K562 (cell line): ENCODE measurements at regions not wholly inside any gene's neighbourhood (a gene's known extent, or its start where the extent isn't known, plus 50 kb on each side); places are given as distances from the start of the nearest gene placed in this dataset.

Source experiments
- ATAC-seq: fragments of 200-7000 bp; cut with Tn5 transposase; 3 replicates; pipeline ENCODE4 v1.9.1; 2020; ENCODE audit warnings: moderate library complexity
- BruUV-seq: library from RNA; stranded (reverse); fragments of 400-500 nt; replicated peaks from 2 replicates; lab custom pipeline; 2021; lab: Mats Ljungman, UMichigan
- CTCF ChIA-PET: fragments of 300-600 bp; formaldehyde crosslinking; extraction: SDS; loops from one replicate; lab custom pipeline; 2021; ENCODE audit warnings: low intra/inter-chr PET ratio; lab: Yijun Ruan, JAX
- POLR2A ChIA-PET: fragments of 300-600, 350-650 bp; sonication (Branson Sonifier 250); formaldehyde crosslinking; extraction: SDS; loops from one replicate; lab custom pipeline; 2021; ENCODE audit warnings: antibody characterized with exemption, inconsistent platforms; lab: Yijun Ruan, JAX
- DNase-seq, 4 experiments: peaks; one replicate each; pipeline versions ENCODE4 v3.0.0 to v3.0.0-alpha.2; 2011 to 2018; ENCODE audit warnings: low spot score in 3 of 4, mixed read lengths in 3 of 4; ENCODE audit errors: extremely low read depth in 1 of 4
- FAIRE-seq: peaks from 2 replicates; lab custom pipeline; 2011; peaks lifted over from hg19 to GRCh38; lab: Jason Lieb, UNC
- H2AFZ ChIP-seq: 2 replicates; pipeline ENCODE4 v1.6.0; 2011; ENCODE audit warnings: low read depth, low read length, control low read depth, inconsistent platforms
- H3K27ac ChIP-seq: fragments of 200-600 bp; 3 replicates; pipeline ENCODE4 v1.8.0; 2011; ENCODE audit warnings: low read depth, mild to moderate bottlenecking, control low read depth, inconsistent platforms, low read length, moderate library complexity, mixed read lengths; ENCODE audit errors: extremely low read depth
- H3K27me3 ChIP-seq, 2 experiments: fragments of 300-600 bp in 1 of 2; 2 replicates in 1 of 2; 3 replicates in 1 of 2; pipeline versions ENCODE4 v1.6.0 to v1.8.0; 2011; ENCODE audit warnings: inconsistent platforms in 2 of 2, low read length in 2 of 2, mild to moderate bottlenecking in 1 of 2, mixed read lengths in 1 of 2, moderate library complexity in 1 of 2; ENCODE audit not compliant: control insufficient read depth in 2 of 2, insufficient read depth in 2 of 2
- H3K36me3 ChIP-seq: fragments of 300-600 bp; 3 replicates; pipeline ENCODE4 v1.8.0; 2011; ENCODE audit warnings: mild to moderate bottlenecking, low read length, inconsistent platforms; ENCODE audit not compliant: control insufficient read depth, insufficient read depth
- H3K4me1 ChIP-seq, 2 experiments: fragments of 200-600 bp in 1 of 2; replicated peaks in 1 of 2; 2 replicates in 1 of 2; 3 replicates in 1 of 2; pipeline versions ENCODE4 v1.5.1 to v1.8.0; 2011; ENCODE audit warnings: inconsistent platforms in 2 of 2, low read length in 2 of 2, mild to moderate bottlenecking in 1 of 2, mixed read lengths in 1 of 2, moderate library complexity in 1 of 2; ENCODE audit not compliant: control insufficient read depth in 2 of 2, insufficient read depth in 2 of 2
- H3K4me2 ChIP-seq: 2 replicates; pipeline ENCODE4 v1.6.1; 2011; ENCODE audit warnings: low read length, control low read depth, inconsistent platforms, mixed read lengths; ENCODE audit not compliant: insufficient read depth
- H3K4me3 ChIP-seq: fragments of 200-600 bp; sonication (generic), shearing (Covaris generic); 2 replicates; pipeline ENCODE4 v1.5.1; 2016; ENCODE audit warnings: control low read depth, inconsistent platforms
- H3K79me2 ChIP-seq: fragments of 200-600 bp; 3 replicates; pipeline ENCODE4 v1.8.0; 2011; ENCODE audit warnings: low read length, inconsistent platforms; ENCODE audit not compliant: control insufficient read depth, insufficient read depth
- H3K9ac ChIP-seq, 2 experiments: 2 replicates each; pipeline versions ENCODE4 v1.6.0 to v1.6.1; 2011; ENCODE audit warnings: low read depth in 2 of 2, low read length in 2 of 2, control low read depth in 1 of 2, inconsistent platforms in 1 of 2, mild to moderate bottlenecking in 1 of 2, mixed read lengths in 1 of 2; ENCODE audit not compliant: insufficient read depth in 1 of 2
- H3K9me1 ChIP-seq: one replicate; pipeline ENCODE4 v1.6.0; 2011; ENCODE audit warnings: inconsistent platforms, mild to moderate bottlenecking, low read length, moderate library complexity; ENCODE audit not compliant: control insufficient read depth, insufficient read depth
- H3K9me3 ChIP-seq: replicated peaks from 2 replicates; pipeline ENCODE4 v1.5.1; 2011; ENCODE audit warnings: low read depth, low read length, inconsistent platforms; ENCODE audit not compliant: control insufficient read depth, insufficient read depth
- H4K20me1 ChIP-seq: replicated peaks from 2 replicates; pipeline ENCODE4 v1.6.1; 2011; ENCODE audit warnings: low read length, inconsistent platforms, mixed read lengths; ENCODE audit not compliant: control insufficient read depth, insufficient read depth
- DACH1 ChIP-seq: fragments of 450-650 bp; IDR thresholded peaks from 2 replicates; pipeline ENCODE4 v1.6.1; 2018; ENCODE audit not compliant: partially characterized antibody
- MCM2 ChIP-seq: fragments of 450-650 bp; IDR thresholded peaks from 2 replicates; pipeline ENCODE4 v1.6.1; 2017; ENCODE audit warnings: low read depth, mild to moderate bottlenecking
- TBL1XR1 ChIP-seq, 2 experiments: IDR thresholded peaks; 2 replicates each; pipeline ENCODE4 v1.6.1; 2012; ENCODE audit warnings: improper control_type of control experiment in 2 of 2, low read length in 2 of 2, mild to moderate bottlenecking in 1 of 2
- TSHZ1 ChIP-seq: fragments of 250-450 bp; sonication (Bioruptor Pico); IDR thresholded peaks from 2 replicates; pipeline ENCODE4 v1.4.0; 2020; ENCODE audit warnings: mild to moderate bottlenecking, moderate library complexity
- ZBTB2 ChIP-seq: fragments of 450-650 bp; IDR thresholded peaks from 2 replicates; pipeline ENCODE4 v1.6.1; 2016; ENCODE audit warnings: antibody characterized with exemption
- ZNF197 ChIP-seq: fragments of 200-800 bp; sonication (Bioruptor generic); IDR thresholded peaks from 2 replicates; pipeline ENCODE4 v1.6.1; 2016; ENCODE audit warnings: low read depth, missing genetic modification characterization, missing compliant biosample characterization
- ZNF444 ChIP-seq: fragments of 250-450 bp; sonication (Bioruptor Pico); IDR thresholded peaks from 2 replicates; pipeline ENCODE4 v1.4.0; 2020; ENCODE audit warnings: mild to moderate bottlenecking, moderate library complexity
- ZNF57 ChIP-seq: fragments of 450-650 bp; formaldehyde crosslinking; IDR thresholded peaks from 2 replicates; pipeline ENCODE4 v1.4.0; 2020; ENCODE audit warnings: mild to moderate bottlenecking, moderate library complexity
- WGBS: fragments of 100-300 bp; shearing (Covaris generic); methylation state at CpG from one replicate; pipeline ENCODE4 v1.1.6; 2016; ENCODE audit warnings: low coverage, mixed read lengths; ENCODE audit not compliant: insufficient coverage; ENCODE audit errors: missing lambda C conversion rate; 5-methylcytosine and 5-hydroxymethylcytosine counted together
- in situ Hi-C: fragments of 300-500 bp; cut with MboI; formaldehyde crosslinking; loops from 4 replicates; pipeline ENCODE4 v1.15.0; 2018; ENCODE audit warnings: inconsistent platforms, mixed read lengths
- intact Hi-C: fragments of 100-400 bp; cut with micrococcal nuclease; formaldehyde crosslinking; loops from 2 replicates; pipeline ENCODE4 v1.14.2; 2022

- H3K4me1 ChIP-seq, result peaks cover 5 to 13% of the 10 kb centered on the region in 2 experiments; a peak in 4 of 5 replicates
- no peaks in the 10 kb centered on the region for H3K27me3 ChIP-seq
- ChIA-PET POLR2A (no interaction called here), CTCF (no interaction called here)
- no peak for ATAC-seq
- no peak for DNase-seq
- BruUV-seq, result no TSS peak
- H3K9me3 ChIP-seq, result no peaks in the 10 kb centered on the region
- no peak overlapping the region for H3K4me3 ChIP-seq
- TF ChIP-seq ZNF444 (CRISPR knock-in tag), result no peak
- no peak for TF ChIP-seq TSHZ1
- TF ChIP-seq DACH1, result no peak
- TF ChIP-seq ZBTB2, result no peak
- TF ChIP-seq MCM2, result no peak
- no peak for TF ChIP-seq ZNF197 (CRISPR knock-in tag)
- no peak for TF ChIP-seq ZNF57 (CRISPR knock-in tag)
- TF ChIP-seq TBL1XR1 (IDR thresholded peaks at IDR 0.05; ENCODE audit: low read length in 2 of 2), result no peak
- no peaks in the 10 kb centered on the region for H3K9me1 ChIP-seq
- FAIRE-seq, result no peak
- H3K9ac ChIP-seq, result no peak overlapping the region
- H3K4me2 ChIP-seq, result no peak overlapping the region
- no peaks in the 10 kb centered on the region for H3K79me2 ChIP-seq
- no peaks in the 10 kb centered on the region for H3K36me3 ChIP-seq
- intact Hi-C loops (loop anchor here (10.0 kb wide), 2 partner anchors 157 to 1173 kb away; no protein-coding TSS in a partner anchor), in situ Hi-C loops (no loop called here)
- H2AFZ ChIP-seq, result peak overlapping the region; percentile 37
- 42% methylated on average over 3 of the region's 3 CpGs for WGBS
- H4K20me1 ChIP-seq, result no peaks in the 10 kb centered on the region
- no peak overlapping the region for H3K27ac ChIP-seq
Observed at GRCh38 chr2:145757503-145758246, 1237.8 kb upstream of the ZEB2 start.
